GM21737 (cell line): ENCODE measurements at regions not wholly inside any gene's neighbourhood (a gene's known extent, or its start where the extent isn't known, plus 50 kb on each side); places are given as distances from the start of the nearest gene placed in this dataset.
"Not testable (repeated sequence)": the region's sequence is repeated elsewhere in the genome, so short reads cannot be mapped to it uniquely, and the experiment has no call there.

Experiments used
- ATAC-seq: cut with Tn5 transposase; IDR thresholded peaks from one replicate; pipeline ENCODE4 v1.9.1; 2021; ENCODE audit warnings: mild to moderate bottlenecking, moderate library complexity; ENCODE audit not compliant: unreplicated experiment

GRCh38 chr4:179601671-179602070 lies 2159.4 kb upstream of the AGA start:
- ATAC-seq: no peak

- no peak for ATAC-seq
Observed at GRCh38 chr4:179605196-179605595, 2163.0 kb upstream of the AGA start.

GRCh38 chr4:179607003-179607402 lies 2164.8 kb upstream of the AGA start:
- ATAC-seq: no peak

- ATAC-seq: no peak
Observed at GRCh38 chr4:179615704-179616103, 2173.5 kb upstream of the AGA start.

GRCh38 chr4:179618966-179619365 lies 2176.7 kb upstream of the AGA start:
- no peak for ATAC-seq

GRCh38 chr4:179624768-179625181 lies 2182.5 kb upstream of the AGA start:
- ATAC-seq: no peak

- ATAC-seq: no peak
Observed at GRCh38 chr4:179625406-179625805, 2183.2 kb upstream of the AGA start.

- no peak for ATAC-seq
Observed at GRCh38 chr4:179626687-179627086, 2184.4 kb upstream of the AGA start.

GRCh38 chr4:179631321-179631720 lies 2189.1 kb upstream of the AGA start:
- ATAC-seq: no peak

- no peak for ATAC-seq
Observed at GRCh38 chr4:179634862-179635261, 2192.6 kb upstream of the AGA start.

- ATAC-seq: no peak
Observed at GRCh38 chr4:179662522-179662921, 2220.3 kb upstream of the AGA start.

- ATAC-seq: no peak
Observed at GRCh38 chr4:179663641-179664429, 2221.6 kb upstream of the AGA start.

- ATAC-seq: no peak
Observed at GRCh38 chr4:179664430-179665027, 2222.3 kb upstream of the AGA start.

- no peak for ATAC-seq
Observed at GRCh38 chr4:179666226-179666625, 2224.0 kb upstream of the AGA start.

- no peak for ATAC-seq
Observed at GRCh38 chr4:179671609-179672008, 2229.4 kb upstream of the AGA start.

- no peak for ATAC-seq
Observed at GRCh38 chr4:179678093-179678814, 2236.0 kb upstream of the AGA start.

GRCh38 chr4:179683661-179684060 lies 2241.4 kb upstream of the AGA start:
- ATAC-seq: not testable (repeated sequence)

- ATAC-seq: no peak
Observed at GRCh38 chr4:179692222-179692621, 2250.0 kb upstream of the AGA start.

- ATAC-seq: no peak
Observed at GRCh38 chr4:179695175-179695574, 2252.9 kb upstream of the AGA start.

GRCh38 chr4:179698321-179698720 lies 2256.1 kb upstream of the AGA start:
- no peak for ATAC-seq

GRCh38 chr4:179709961-179710624 lies 2267.9 kb upstream of the AGA start:
- ATAC-seq: no peak
